Inflammatory macrophage treated with lipopolysaccharide for 1 hour (primary cell): ENCODE measurements at regions not wholly inside any gene's neighbourhood (a gene's known extent, or its start where the extent isn't known, plus 50 kb on each side); places are given as distances from the start of the nearest gene placed in this dataset.

Source experiments
- DNase-seq, 2 donors: peaks; one replicate each; pipeline ENCODE4 v3.0.0-alpha.2; 2020 to 2022

GRCh38 chr15:93178371-93178770, 89.4 kb upstream of the RGMA start:
- DNase-seq = no peak

DNA sequence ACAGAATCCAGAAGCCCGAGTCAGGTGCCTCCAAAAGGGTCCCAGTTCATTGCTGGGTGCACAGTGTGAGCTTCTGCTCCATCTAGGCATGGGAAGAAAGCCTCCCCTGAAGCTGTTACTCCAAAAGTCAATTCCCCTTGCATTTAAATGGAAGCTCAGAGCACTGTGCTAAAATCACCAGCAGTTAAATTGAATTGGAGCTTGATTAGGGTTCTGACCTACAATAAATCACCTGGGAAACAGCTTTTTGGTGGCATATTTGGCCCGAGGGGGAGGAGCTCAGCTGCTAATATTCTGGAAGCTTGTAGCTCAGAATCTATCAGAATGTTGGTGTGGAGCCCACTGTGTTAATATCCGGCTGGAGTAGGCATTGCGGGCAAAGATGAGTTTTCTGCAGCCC, 87.1 kb upstream of the RGMA start:
- DNase-seq = no peak

DNA sequence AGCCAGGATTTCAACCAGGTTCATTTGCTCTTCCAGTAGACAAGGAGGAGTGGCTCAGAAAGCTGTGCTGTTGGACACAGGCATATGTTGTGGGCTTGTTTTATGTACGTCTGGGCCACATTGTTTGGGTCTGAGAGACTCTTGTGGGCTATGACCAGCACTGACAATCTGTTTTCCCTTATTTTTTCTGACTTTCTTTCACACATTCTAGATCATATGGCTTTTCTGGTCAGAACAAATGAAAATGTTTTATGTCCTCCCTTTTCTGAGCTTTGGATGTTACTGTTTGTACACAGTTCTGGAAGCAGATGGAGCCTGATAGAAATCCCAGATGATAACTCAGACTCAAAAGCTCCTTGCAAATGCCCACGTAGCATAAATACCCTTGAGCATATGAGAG, 85.8 kb upstream of the RGMA start:
- no peak for DNase-seq

DNA sequence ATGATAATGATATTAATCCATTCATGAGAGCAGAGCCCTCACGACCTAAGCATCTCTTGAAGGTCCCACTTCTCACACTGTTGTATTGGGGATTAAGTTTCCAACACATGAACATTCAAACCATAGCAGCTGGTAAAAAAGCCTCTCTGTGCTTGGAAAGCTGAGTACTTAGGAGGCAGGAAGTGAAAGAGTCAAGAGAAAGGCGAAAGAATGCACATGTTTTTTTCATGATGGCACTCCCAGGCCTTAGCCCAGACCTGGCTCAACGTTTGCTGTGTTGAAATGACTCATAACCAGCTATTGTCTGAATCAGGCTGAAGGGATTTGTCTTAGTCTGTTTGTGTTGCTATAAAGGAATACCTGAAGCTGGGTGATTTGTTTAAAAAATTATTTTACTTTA, 84.4 kb upstream of the RGMA start:
- DNase-seq = no peak

- DNase-seq = no peak
These were observed 82.5 kb upstream of the RGMA start for GRCh38 chr15:93171476-93171875.

DNA sequence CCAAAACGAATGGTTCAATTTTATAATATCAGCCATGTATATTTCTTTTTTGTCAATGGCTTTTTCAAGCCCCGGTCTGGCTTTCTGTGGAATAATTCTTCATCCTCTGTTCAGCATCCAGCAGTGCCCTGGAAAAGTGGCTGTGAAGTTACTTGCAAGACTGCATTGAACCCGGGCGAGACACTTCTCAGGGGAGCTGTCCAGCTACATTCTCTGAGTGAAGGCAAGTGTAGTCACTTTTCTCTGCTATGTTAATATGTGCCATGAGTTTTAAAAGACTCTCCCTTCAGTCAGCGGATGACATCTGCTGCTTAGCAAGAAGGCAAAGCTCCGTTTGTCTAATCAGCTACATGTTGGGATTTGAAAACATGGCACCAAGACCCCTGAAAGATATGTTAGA, 81.3 kb upstream of the RGMA start:
- no peak for DNase-seq

DNA sequence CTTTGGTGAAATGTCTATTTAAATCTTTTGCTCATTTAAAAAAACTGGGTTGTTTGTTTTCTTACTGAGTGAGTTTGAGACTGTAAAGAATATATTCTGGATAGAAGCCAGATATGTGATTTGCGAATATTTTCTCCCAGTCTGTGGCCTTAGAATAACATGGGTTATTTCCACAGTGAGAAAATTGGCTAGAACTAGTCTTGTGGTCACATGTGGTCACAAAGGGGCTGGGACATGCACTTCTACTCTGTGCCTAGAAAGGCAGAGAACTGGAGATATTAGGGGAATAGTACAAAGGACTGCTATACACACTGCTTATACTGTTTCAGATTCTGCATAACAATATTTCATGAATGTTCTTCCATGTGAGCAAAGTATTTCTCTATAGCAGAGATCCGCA, 79.9 kb upstream of the RGMA start:
- no peak for DNase-seq

- no peak for DNase-seq
These were observed 78.3 kb upstream of the RGMA start for GRCh38 chr15:93167291-93167690.

DNA sequence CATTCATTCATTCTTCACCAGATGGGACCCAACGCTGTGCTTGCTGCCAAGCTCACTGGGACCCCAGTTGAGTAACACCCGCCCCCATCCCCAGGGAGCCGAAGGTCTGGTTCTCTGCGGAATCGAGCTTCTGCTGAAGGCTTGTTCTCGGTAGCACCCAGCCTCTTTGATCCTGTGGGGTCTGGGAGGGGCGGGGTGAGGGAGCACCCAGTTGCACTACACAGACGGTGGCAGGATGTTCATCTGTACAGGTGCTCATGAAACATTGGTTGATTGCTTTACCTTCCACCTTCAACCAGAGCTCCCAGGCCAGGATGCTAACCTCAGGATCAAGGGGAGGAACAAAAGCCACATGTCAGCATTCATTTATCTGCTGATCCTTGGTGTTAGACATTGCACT, 77.7 kb upstream of the RGMA start:
- no peak for DNase-seq

- DNase-seq = no peak
These were observed 76.9 kb upstream of the RGMA start for GRCh38 chr15:93165734-93166470.

DNA sequence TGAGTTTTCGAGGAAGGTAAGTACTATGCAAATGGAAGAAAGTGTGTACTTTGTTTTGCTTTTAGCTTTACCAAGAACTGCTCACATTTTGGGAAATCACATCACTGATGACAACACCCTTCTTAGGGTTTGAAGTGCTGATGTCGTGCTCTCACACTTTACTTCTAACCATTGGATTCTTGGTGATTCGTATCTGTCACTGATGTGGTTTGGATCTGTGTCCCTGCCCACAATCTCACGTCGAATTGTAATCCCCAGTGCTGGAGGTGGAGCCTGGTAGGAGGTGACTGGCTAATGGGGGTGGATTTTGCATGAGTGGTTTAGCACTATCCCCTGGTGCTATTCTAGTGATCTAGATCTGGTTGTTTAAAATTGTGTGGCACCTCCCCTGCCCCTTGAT, 75.4 kb upstream of the RGMA start:
- no peak for DNase-seq

DNA sequence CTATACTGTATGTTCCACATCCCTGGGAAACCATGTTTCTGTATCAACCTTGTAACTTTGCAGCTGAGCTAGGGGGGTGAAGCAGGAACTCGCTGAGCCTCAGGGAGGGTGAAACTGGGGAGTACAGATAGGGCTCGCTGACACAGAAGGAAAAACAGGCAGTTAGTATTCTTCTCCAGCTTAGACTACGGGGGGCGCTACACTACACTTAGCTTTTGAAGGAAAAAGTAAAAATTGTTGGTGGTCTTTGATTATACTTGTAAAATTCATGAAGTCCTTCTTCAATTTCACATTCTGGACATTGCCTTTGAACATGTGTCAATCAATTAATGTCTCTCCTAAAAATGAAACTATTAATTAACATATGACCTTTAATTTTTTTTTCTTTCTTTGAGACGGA, 73.5 kb upstream of the RGMA start:
- no peak for DNase-seq

DNA sequence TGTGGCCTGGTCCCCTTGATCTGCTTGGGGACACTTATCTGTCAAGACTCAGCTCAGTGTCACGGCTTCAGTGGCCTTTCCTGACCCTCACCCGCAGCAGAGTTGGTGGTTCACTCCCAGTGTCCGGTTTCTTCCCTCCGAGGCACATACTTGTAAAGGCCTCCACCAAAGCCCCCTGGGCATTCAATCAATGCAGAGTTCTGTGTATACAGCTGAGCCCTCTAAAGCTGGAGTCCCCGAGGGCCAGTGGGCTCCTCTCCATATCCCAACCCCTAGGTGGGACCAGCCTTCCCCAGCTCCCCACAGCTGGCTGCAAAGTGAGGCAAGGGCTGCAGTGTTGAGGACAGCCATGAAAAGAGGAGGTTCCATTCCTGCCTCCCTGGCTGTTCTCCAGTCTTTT, 70.9 kb upstream of the RGMA start:
- DNase-seq = no peak

GRCh38 chr15:93158097-93158900, 69.3 kb upstream of the RGMA start:
- DNase-seq = no peak

- DNase-seq = no peak
These were observed 65.7 kb upstream of the RGMA start for GRCh38 chr15:93154666-93155065.

- DNase-seq = no peak
These were observed 63.9 kb upstream of the RGMA start for GRCh38 chr15:93152951-93153350.

DNA sequence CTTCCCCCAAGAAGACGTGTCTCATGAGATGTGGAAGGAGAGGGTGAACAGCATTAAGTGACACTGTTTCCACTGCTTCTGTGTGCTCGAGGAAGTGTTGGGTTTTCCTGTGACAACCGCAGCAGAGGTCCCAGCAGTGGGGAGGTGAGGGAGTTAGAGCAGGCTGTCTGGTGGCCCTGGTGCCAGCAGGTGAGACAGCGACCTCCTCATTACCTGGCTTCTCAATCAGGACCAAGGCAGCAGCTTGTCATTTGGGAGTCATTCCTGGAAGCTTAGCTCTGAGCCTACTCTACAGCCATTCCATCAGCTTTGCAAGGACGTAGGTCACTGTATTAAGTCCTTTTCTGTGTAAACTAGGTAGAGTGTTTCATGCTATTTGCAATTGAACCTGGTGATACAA, 63.3 kb upstream of the RGMA start:
- DNase-seq = no peak

DNA sequence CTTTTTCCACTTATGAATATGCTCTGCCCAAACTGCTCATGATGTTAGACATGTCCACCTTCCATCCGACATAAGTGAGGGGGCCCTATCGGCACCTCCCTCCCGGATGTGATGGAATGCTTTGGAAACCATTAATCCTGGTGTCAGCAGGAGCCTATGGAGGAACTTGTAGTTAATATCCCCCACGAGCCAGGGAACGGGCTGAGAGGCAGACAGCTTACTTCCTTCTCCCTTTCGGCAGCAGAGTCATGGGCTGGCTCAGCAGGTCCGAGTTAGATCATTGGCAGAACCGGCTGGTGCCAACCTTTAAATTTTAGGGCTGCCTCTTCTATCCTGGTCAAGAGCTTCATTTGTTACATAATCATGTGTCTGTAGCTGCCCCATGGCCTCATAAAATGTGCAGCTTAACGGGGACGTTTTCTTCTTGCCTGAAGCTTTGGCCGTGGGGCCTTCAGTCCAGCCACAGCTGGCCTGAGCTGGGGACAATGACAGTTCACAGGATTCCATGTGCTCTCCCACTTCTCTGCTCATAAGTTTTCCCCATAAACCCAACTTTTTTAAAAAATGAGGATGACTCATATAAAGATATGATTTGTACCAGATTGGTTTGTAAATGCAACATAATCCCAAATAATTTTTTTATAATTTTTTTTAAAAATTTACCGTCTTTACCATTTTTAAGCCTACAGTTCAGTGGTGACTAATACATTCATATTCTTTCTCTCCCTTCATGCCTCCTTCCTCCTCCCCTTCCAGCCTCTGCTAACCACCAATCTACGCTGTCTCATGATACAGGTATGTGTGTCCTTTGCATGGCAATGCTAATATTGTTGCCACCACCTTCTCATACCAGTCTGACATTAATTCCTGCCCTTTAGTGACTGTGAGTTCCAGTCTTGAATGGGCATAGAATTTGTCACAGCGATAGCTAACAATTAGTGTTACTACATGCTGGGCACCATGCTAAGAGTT, 62.2 kb upstream of the RGMA start:
- DNase-seq = peak; percentile 12 to 14

DNA sequence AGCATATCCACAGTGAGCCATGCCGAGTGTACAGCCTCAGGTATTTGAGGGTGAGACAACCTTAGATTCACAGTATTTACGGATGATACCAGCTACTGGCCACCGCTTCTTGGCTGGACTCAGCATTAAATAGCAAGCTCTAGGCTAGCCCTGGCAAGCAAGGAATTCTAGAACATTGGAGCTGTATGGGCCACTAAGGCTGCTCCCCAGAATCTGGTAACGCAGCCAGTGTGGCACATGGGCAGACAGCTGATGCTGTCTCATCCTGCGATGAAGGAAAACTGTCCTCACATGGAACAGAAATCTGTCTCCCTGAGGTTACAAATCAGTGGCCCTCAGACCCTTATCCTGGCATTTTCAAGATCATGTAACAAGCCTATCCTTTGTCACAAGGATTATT, 57.6 kb upstream of the RGMA start:
- DNase-seq = no peak

DNA sequence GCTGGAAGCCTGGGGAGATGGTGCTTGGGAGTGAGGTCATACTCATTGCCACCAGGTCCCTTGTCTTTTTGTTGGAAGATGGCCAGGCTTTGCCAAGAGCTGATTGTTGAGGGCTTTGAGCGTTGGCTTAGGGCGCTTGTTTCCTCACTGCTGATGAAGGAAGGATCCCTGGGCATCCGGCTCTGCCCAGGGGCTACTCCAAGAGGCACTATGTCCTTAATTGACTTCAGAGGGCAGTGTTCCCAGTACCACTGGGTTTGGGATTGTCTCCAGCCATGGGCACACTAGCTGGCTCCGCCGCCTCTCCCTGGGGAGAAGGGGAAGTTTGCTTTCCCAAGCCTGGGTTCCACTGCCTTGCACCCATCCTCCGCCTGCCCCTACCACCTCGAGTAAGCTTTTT, 57.2 kb upstream of the RGMA start:
- DNase-seq = no peak

DNA sequence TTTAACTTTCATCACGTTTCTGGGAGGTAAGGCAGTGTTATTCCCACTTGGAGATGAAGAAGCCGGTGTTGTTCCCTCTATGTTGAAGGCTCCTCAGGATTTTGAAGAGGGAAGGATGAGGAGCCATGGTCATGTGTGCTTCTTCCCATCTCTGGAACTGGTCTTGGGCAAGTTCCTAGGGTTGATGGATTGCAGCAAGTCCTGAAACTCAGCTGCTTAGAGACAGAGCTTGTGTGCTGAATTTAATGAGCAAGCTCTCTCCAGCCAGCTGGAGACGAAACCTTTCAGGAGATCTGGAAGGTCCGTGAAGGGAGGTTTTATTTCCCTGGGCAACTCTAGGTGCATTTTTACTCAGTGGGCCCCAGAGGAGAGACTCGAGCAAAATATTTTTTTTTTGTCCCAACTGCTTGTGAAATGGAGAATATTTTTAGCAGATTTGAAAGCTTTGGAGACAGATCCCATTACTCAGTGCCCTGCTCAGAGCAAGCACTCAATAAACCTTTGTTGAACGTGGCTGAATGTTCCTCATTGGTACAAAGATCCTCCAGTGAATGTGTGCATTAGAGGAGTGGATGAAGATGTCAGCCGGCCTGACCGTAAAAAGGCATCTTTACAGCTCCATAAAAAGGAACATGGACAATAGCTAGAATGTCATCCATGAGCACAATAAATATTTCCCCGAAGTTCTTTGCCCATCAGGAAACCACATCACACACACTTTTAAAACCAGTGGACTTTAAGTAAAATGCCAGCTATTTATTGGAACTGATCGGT, 55.6 kb upstream of the RGMA start:
- no peak for DNase-seq

DNA sequence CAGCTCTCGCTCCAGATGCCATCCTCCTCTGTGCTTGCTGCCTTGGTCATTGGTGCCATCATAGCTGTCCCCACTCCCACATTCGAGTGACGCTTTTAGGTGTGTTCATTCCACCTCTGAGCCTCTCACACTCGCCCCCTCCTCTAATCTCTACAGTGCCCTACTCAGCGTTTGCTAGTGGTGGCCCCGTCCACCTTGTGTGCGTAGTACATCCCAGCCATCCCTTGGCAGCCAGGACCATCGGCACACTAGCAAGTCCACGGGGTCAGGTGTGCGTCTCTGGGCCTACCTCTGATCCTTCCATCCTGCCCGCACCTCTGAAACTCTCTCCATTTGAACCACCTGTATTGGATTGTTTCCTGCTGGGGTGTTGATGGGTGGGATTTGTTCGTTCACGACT, 54.2 kb upstream of the RGMA start:
- no peak for DNase-seq

DNA sequence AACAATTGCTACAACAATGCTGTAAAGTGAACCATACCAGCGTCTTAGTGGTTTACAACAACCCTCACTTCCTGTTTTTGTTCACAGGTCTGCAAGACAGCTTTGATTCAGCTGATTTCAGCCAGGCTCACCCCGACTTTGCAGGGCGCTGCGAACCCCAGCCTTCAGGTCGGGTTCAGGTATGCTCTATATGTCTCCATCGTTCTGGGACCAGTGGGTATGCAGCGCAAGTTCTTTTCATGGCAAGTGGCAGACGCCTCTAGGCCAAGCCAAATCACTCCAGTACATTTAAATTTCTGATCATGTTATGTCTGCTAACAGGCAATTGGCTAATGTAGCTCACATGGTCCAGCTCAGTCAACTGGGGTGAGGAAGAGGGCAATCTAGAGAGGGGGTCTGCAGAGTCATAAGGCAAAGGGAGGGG, 52.4 kb upstream of the RGMA start:
- DNase-seq = peak; percentile 1 to 11
